ENCODE measurements at regions not wholly inside any gene's neighbourhood (a gene's known extent, or its start where the extent isn't known, plus 50 kb on each side); places are given as distances from the start of the nearest gene placed in this dataset.

DNA sequence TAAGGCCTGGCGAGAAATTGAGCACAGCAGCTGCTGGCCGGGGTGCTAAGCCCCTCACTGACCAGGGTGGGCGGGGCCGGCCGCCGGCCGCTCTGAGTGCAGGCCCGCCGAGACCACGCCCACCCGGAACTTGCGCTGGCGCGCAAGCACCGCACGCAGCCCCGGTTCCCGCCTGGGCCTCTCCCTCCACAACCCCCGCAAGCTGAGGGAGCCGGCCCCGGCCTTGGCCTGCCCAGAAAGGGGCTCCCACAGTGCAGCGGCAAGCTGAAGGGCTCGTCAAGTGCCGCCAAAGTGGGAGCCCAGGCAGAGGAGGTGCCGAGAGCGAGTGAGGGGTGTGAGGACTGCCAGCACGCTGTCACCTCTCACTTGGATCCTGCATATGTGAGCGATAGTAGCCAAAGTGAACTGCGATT is 251.2 kb downstream of the GJA1 start:
- H3K36me3 ChIP-seq (ENCODE audit: low read depth): no peaks in the 10 kb centered on the region
- peaks cover 19% of the 10 kb centered on the region for H3K4me1 ChIP-seq (ENCODE audit: insufficient read depth)
- no peaks in the 10 kb centered on the region for H3K27me3 ChIP-seq (replicated peaks; ENCODE audit: insufficient read depth)
- H3K9ac ChIP-seq: peak overlapping the region; percentile 68
- no peaks in the 10 kb centered on the region for H4K20me1 ChIP-seq (ENCODE audit: insufficient read depth)
- no peaks in the 10 kb centered on the region for H3K9me2 ChIP-seq (ENCODE audit: insufficient read depth)
- TF ChIP-seq EZH2 (IDR thresholded peaks at IDR 0.05; ENCODE audit: insufficient read depth, poor library complexity, severe bottlenecking) (no peak), EZH2phosphoT487 (IDR thresholded peaks at IDR 0.05; ENCODE audit: insufficient read depth, low read depth) (no peak)
- H3K4me3 ChIP-seq: peak overlapping the region; percentile 70
- peak overlapping the region; percentile 32; the same call in 1 of the 2 replicates for H3K27ac ChIP-seq
- no peaks in the 10 kb centered on the region for H3K9me3 ChIP-seq (ENCODE audit: low read depth)
- H3K4me2 ChIP-seq (ENCODE audit: unreplicated experiment): peak overlapping the region; percentile 68
- peak; percentile 70 for DNase-seq
- H3K79me2 ChIP-seq (ENCODE audit: insufficient read depth): no peaks in the 10 kb centered on the region
- peaks cover 25% of the 10 kb centered on the region for H3F3A ChIP-seq (ENCODE audit: insufficient read depth)
- WGBS, 2 experiments (ENCODE audit: low coverage in 1 of 2, low lambda C conversion rate in 2 of 2, missing lambda C conversion rate in 2 of 2): 37 to 46% methylated on average over 21 to 22 of the region's 29 CpGs
- in situ Hi-C loops (cut with MboI): no loop called here
- peak overlapping the region; percentile 84 for H2AFZ ChIP-seq

DNA sequence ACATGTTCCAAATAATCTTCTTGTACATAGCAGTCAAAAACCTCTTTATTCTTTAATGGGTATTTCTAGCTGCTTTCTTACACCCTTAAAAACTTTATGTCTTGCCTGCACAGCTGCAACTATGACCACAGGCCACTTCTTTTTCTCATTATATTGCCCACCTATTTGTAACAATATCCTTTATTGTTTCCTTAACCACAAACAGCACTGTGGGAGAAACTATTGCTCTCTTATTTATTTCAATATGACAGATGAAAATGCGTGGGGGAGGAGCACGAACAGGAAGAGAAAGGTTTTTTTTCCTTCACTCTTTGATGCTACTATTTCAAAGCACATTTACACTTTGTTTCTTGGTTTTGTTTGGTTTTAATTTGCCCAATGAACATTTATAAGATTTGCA is 253.5 kb downstream of the GJA1 start:
- Histone ChIP-seq H3K4me2 (ENCODE audit: unreplicated experiment) (no peak overlapping the region), H3K4me1 (ENCODE audit: insufficient read depth) (peaks cover 28% of the 10 kb centered on the region), H4K20me1 (ENCODE audit: insufficient read depth) (no peaks in the 10 kb centered on the region), H3K9me3 (ENCODE audit: low read depth) (no peaks in the 10 kb centered on the region), H3K27me3 (replicated peaks; ENCODE audit: insufficient read depth) (no peaks in the 10 kb centered on the region), H3K9ac (no peak overlapping the region), H3K9me2 (ENCODE audit: insufficient read depth) (no peaks in the 10 kb centered on the region), H3K27ac (no peak overlapping the region), H3F3A (ENCODE audit: insufficient read depth) (peaks cover 28% of the 10 kb centered on the region), H2AFZ (no peak overlapping the region), H3K36me3 (ENCODE audit: low read depth) (no peaks in the 10 kb centered on the region), H3K79me2 (ENCODE audit: insufficient read depth) (no peaks in the 10 kb centered on the region), H3K4me3 (no peak overlapping the region)
- TF ChIP-seq EZH2 (IDR thresholded peaks at IDR 0.05; ENCODE audit: insufficient read depth, poor library complexity, severe bottlenecking): no peak
- no peak for TF ChIP-seq EZH2phosphoT487 (IDR thresholded peaks at IDR 0.05; ENCODE audit: insufficient read depth, low read depth)
- in situ Hi-C loops (cut with MboI): no loop called here
- WGBS, 2 experiments (ENCODE audit: low coverage in 1 of 2, low lambda C conversion rate in 2 of 2, missing lambda C conversion rate in 2 of 2): 85 to 91% methylated on average over 2 of the region's 2 CpGs
- no peak for DNase-seq

DNA sequence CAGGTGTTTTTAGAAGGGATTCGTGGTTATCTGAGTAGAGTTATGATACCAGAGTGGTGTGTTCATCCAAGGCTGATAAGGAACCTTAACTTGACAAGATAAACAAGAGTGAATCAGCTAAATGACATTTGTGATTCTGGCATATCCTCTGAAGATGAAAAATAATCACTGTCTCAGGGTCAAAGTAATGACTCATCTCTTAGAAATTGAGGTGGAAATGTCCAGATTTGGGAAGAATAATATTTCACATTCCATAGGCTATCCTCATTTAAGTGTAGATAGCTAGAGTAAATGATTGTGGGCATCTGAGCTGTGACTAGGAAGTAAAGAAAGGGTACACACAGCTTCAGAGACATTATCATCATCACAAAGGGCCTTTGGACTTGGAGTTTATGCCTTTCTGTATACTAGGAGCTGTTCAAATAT is 255.7 kb downstream of the GJA1 start:
- H3K36me3 ChIP-seq (ENCODE audit: low read depth): no peaks in the 10 kb centered on the region
- no peak overlapping the region for H3K4me3 ChIP-seq
- no peaks in the 10 kb centered on the region for H3K9me2 ChIP-seq (ENCODE audit: insufficient read depth)
- no peak overlapping the region for H2AFZ ChIP-seq
- in situ Hi-C loops (cut with MboI): no loop called here
- peak; percentile 22 for DNase-seq
- H3K9ac ChIP-seq: no peak overlapping the region
- no peaks in the 10 kb centered on the region for H4K20me1 ChIP-seq (ENCODE audit: insufficient read depth)
- peaks cover 28% of the 10 kb centered on the region for H3F3A ChIP-seq (ENCODE audit: insufficient read depth)
- no peaks in the 10 kb centered on the region for H3K27me3 ChIP-seq (replicated peaks; ENCODE audit: insufficient read depth)
- H3K27ac ChIP-seq: 0 out of 2 replicates have a peak overlapping the region, but pooled peaks have one; percentile 1
- no peaks in the 10 kb centered on the region for H3K79me2 ChIP-seq (ENCODE audit: insufficient read depth)
- H3K4me2 ChIP-seq (ENCODE audit: unreplicated experiment): peak overlapping the region; percentile 67
- TF ChIP-seq EZH2 (IDR thresholded peaks at IDR 0.05; ENCODE audit: insufficient read depth, poor library complexity, severe bottlenecking): no peak
- no peak for TF ChIP-seq EZH2phosphoT487 (IDR thresholded peaks at IDR 0.05; ENCODE audit: insufficient read depth, low read depth)
- peaks cover 31% of the 10 kb centered on the region for H3K4me1 ChIP-seq (ENCODE audit: insufficient read depth)
- no peaks in the 10 kb centered on the region for H3K9me3 ChIP-seq (ENCODE audit: low read depth)
- WGBS, 2 experiments (ENCODE audit: low coverage in 1 of 2, low lambda C conversion rate in 2 of 2, missing lambda C conversion rate in 2 of 2): 62 to 72% methylated on average over 1 of the region's 1 CpG

DNA sequence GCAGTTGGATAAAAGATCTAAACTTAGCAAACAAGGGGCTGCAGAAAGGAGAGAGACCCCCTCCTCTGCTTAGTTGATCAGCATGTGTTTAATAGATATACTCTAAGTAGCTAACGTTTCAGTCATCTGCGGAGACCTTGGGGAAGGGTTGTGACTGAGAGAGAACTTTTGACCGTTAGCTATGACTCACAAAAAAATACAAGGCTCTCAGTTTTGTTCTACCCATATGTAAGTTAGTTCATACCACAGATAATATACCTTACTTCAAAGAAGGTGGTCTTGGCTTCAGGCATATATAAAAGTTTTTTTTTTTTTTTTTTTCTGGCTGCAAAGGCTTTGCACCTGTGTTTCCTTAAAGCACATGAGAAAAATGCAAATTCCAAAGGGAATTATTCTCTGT is 258.9 kb downstream of the GJA1 start:
- Histone ChIP-seq H2AFZ (no peak overlapping the region), H3K4me1 (ENCODE audit: insufficient read depth) (peaks cover 24% of the 10 kb centered on the region), H4K20me1 (ENCODE audit: insufficient read depth) (no peaks in the 10 kb centered on the region), H3K9me3 (ENCODE audit: low read depth) (no peaks in the 10 kb centered on the region), H3F3A (ENCODE audit: insufficient read depth) (peaks cover 22% of the 10 kb centered on the region), H3K4me3 (no peak overlapping the region), H3K79me2 (ENCODE audit: insufficient read depth) (no peaks in the 10 kb centered on the region), H3K27me3 (replicated peaks; ENCODE audit: insufficient read depth) (no peaks in the 10 kb centered on the region), H3K9ac (no peak overlapping the region), H3K27ac (no peak overlapping the region), H3K36me3 (ENCODE audit: low read depth) (no peaks in the 10 kb centered on the region), H3K4me2 (ENCODE audit: unreplicated experiment) (no peak overlapping the region), H3K9me2 (ENCODE audit: insufficient read depth) (no peaks in the 10 kb centered on the region)
- 86 to 88% methylated on average over 3 of the region's 3 CpGs for WGBS, 2 experiments (ENCODE audit: low coverage in 1 of 2, low lambda C conversion rate in 2 of 2, missing lambda C conversion rate in 2 of 2)
- DNase-seq: no peak
- no peak for TF ChIP-seq EZH2 (IDR thresholded peaks at IDR 0.05; ENCODE audit: insufficient read depth, poor library complexity, severe bottlenecking)
- no peak for TF ChIP-seq EZH2phosphoT487 (IDR thresholded peaks at IDR 0.05; ENCODE audit: insufficient read depth, low read depth)
- in situ Hi-C loops (cut with MboI): no loop called here

DNA sequence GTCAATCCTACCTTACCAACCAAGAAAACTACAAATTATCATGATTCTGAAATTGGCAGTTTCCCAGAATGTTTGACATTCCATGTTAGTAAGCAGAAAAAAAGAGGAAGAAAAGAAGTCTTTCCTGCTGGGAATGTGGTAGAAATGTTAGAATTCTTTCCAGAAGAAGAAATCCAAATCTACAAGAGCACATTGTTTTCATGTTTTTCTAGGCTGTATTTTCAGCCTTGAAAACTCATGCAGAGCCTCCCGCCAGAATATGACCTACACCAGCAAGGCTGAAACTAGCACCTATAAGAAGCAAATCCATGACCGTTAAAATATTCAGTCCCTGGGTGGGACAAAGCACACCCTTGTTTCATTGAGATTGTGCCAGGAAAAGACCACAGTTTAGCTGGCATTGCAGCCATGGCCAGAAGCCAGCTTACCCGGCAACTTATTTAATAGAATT is 259.4 kb downstream of the GJA1 start:
- H3K4me1 ChIP-seq (ENCODE audit: insufficient read depth): peaks cover 24% of the 10 kb centered on the region
- no peak overlapping the region for H3K9ac ChIP-seq
- in situ Hi-C loops (cut with MboI): no loop called here
- no peaks in the 10 kb centered on the region for H3K79me2 ChIP-seq (ENCODE audit: insufficient read depth)
- DNase-seq: peak; percentile 20
- no peak overlapping the region for H3K4me3 ChIP-seq
- peaks cover 19% of the 10 kb centered on the region for H3F3A ChIP-seq (ENCODE audit: insufficient read depth)
- no peak overlapping the region for H2AFZ ChIP-seq
- WGBS, 2 experiments (ENCODE audit: low coverage in 1 of 2, low lambda C conversion rate in 2 of 2, missing lambda C conversion rate in 2 of 2): 70 to 90% methylated on average over 3 of the region's 3 CpGs
- no peaks in the 10 kb centered on the region for H3K27me3 ChIP-seq (replicated peaks; ENCODE audit: insufficient read depth)
- no peaks in the 10 kb centered on the region for H3K9me3 ChIP-seq (ENCODE audit: low read depth)
- no peaks in the 10 kb centered on the region for H3K36me3 ChIP-seq (ENCODE audit: low read depth)
- TF ChIP-seq EZH2phosphoT487 (IDR thresholded peaks at IDR 0.05; ENCODE audit: insufficient read depth, low read depth) (no peak), EZH2 (IDR thresholded peaks at IDR 0.05; ENCODE audit: insufficient read depth, poor library complexity, severe bottlenecking) (no peak)
- H4K20me1 ChIP-seq (ENCODE audit: insufficient read depth): no peaks in the 10 kb centered on the region
- H3K9me2 ChIP-seq (ENCODE audit: insufficient read depth): no peaks in the 10 kb centered on the region
- no peak overlapping the region for H3K4me2 ChIP-seq (ENCODE audit: unreplicated experiment)
- H3K27ac ChIP-seq: no peak overlapping the region
